ENCODE measurements at regions not wholly inside any gene's neighbourhood (a gene's known extent, or its start where the extent isn't known, plus 50 kb on each side); places are given as distances from the start of the nearest gene placed in this dataset.
A peak's percentile ranks its signal among the peaks of the same experiment; 100 is the strongest.
"Not testable (repeated sequence)": the region's sequence is repeated elsewhere in the genome, so short reads cannot be mapped to it uniquely, and the experiment has no call there.

DNA sequence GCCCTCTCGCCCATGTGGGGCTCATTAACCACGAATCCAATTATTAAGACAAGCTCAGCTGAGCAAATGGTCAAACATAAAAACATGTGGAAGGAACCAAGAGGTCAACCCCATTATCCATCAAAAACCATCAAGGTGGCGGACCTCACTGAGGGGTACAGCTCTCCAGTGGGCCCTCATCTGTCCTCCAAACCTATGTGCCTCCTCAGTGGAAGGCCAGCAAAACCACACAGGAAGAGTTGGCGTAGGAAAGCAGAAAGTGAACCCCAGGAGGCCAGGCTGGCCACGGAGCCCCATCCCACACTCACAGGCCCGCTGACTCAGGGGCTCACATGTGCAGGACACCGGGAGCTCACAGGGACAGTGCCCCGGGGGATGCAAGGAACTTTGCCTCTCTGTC lies 66.5 kb upstream of the CLEC6A start:
- not testable (repeated sequence) for DNase-seq (ENCODE audit: low read depth in 4 of 4, low spot score in 2 of 4)

DNA sequence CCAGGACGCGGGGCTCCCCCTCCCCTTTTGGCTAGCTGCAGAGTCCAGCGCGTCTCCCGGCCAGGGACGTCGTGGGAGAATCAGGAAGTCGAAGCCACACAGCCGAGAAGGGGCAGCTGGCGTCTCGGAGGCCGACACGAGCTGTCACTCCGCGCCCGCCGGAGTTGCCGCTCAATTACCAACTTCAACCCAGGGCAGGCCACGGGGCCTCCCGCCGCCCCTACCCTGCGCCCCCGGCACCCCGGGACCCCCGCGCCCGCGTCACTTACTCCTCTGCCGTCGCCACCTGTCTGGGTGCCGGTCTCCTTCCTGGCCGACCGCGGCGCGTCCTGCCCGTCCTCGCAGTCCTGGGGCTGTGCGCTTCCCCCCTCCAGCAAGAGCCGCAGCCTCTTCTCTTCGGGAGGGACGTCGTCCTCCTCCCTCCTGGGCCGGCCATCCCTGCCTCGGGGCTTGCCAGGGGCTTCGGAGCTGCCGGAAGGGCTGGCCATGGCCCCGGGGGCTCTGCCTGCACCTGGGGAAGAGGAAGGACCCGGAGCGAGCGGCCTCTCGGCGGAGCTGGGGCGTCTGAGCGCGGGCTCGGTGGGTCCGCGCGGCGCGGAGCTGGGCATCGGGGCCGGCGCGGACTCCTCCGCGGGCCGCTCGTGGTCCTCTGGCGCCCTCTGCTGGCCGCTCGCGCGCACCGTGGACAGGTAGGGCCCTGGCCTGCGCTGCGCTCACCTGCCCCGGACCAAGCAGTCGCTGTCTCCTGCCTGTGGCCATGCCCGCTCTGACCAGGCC lies 65.6 kb upstream of the CLEC6A start:
- DNase-seq (ENCODE audit: low read depth in 4 of 4, low spot score in 2 of 4) = peak in 2 of 4 donors; percentile 33 to 34

DNA sequence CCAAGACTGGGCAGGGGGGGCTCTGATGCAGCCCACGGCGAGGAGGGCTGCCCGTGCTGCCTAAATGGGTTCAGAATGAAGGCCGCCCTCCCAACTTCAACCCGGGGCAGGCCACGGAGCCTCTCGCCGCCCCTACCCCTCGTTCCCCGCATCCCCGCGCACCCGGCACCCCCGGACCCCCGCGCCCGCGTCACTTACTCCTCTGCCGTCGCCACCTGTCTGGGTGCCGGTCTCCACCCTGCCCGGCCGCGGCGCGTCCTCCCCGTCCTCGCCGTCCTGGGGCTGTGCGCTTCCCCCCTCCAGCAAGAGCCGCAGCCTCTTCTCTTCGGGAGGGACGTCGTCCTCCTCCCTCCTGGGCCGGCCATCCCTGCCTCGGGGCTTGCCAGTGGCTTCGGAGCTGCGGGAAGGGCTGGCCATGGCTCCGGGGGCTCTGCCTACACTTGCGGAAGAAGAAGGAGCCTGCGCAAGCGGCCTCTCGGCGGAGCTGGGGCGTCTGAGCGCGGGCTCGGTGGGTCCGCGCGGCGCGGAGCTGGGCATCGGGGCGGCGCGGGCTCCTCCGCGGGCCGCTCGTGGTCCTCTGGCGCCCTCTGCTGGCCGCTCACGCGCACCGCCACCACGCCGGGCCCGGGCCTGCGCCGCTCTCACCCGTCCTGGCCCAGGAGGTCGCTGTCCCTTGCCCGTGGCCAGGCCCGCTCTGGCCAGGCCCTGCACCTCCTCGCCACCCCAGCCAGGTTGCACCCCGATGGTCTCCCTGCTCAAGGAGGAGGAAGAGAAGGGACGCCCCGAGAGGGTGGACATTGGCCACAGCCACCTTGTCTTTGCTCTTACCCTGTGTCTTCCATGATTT lies 59.3 kb upstream of the CLEC6A start:
- peak in 1 of 4 donors; percentile 16 for DNase-seq (ENCODE audit: low read depth in 4 of 4, low spot score in 2 of 4)

DNA sequence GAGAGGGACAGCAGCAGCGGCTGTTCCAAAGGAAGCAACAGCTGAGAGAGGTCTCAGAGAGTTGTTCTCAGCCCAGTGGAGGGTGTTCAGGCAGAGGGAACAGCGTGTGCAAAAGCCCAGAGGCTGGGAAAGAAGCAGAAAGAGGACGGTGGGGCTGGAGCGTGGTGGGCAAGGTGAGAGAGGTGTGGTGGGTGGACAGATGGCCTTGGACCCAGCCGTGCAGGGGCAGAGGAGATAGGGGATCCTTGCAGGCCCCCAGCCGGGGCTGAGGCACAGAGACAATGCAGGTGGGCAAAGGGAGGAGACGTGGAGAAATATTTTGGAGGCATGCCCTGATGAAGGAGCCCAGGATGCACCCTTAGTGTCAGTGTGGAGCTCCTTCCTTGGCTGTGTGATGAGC lies 58.4 kb upstream of the CLEC6A start:
- not testable (repeated sequence) for DNase-seq (ENCODE audit: low read depth in 4 of 4, low spot score in 2 of 4)

DNA sequence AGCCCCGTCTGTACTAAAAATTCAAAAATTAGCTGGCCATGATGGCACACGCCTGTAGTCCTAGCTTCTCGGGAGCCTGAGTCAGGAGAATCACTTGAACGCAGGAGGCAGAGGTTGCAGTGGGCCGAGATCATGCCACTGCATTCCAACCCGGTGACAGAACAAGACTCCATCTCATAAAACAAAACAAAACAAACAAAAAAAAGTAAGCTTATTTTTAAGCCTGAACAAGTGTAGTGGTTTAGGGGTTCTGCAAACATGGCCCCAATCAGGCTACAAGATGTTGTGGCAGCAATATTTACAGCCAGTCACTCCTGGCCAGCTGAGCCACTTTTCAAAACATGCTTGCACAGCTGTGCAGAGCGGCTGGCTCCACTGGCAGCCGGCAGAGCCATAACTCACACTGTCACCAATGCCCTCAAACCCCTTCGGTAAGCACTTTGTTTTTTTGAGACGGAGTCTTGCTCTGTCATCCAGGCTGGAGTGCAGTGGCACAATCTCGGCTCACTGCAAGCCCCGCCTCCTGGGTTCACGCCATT lies 56.2 kb upstream of the CLEC6A start:
- DNase-seq (ENCODE audit: low read depth in 4 of 4, low spot score in 2 of 4) = not testable (repeated sequence)

DNA sequence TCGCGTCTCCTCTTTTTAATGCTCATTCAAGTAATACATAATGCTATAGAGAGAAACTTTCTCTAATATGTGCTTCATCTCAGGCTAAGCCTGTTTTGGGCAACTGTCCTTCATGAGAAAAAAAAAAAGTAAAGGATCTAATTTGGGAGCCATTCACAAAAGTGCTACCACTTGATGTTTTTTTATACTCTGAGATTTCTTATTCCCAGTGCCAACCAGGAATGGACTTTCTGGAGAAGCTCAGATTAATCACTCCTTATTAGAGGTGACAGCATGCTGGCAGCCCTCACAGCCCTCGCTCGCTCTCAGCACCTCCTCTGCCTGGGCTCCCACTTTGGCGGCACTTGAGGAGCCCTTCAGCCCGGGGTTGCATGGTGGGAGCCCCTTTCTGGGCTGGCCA lies 51.9 kb upstream of the CLEC6A start:
- not testable (repeated sequence) for DNase-seq (ENCODE audit: low read depth in 4 of 4, low spot score in 2 of 4)

DNA sequence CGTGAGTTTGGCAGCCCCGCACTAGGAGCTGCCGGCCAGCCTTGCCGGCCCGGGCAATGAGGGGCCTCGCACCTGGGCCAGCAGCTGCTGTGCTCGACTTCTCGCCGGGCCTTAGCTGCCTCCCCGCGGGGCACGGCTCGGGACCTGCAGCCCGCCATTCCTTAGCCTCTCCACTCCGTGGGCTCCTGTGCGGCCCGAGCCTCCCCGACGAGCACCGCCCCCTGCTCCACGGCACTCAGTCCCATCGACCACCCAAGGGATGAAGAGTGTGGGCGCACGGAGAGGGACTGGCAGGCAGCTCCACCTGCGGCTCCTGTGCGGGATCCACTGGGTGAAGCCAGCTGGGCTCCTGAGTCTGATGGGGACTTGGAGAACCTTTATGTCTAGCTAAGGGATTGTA lies 51.4 kb upstream of the CLEC6A start:
- not testable (repeated sequence) for DNase-seq (ENCODE audit: low read depth in 4 of 4, low spot score in 2 of 4)
